ENCODE measurements at regions not wholly inside any gene's neighbourhood (a gene's known extent, or its start where the extent isn't known, plus 50 kb on each side); places are given as distances from the start of the nearest gene placed in this dataset.

DNA sequence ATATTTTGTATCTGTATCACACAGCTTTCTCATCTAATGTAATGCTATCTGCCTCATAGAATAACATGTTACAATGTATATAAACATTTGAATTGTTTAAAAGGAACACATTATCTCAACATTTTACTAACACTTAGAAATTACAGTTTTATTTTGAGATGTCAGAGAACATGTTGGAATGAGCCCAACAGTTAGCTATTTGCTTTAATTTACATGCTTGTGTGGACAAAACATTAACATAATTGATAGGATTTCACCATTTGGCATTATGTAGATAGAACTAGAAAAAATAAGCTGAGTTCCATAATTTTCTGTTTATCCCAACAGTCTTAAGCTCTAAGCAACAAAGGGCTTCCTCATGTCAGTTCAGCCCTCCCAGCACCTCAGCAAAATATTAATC lies 330.9 kb downstream of the LMBRD1 start:
- H2BK20ac ChIP-seq (ENCODE audit: low read length): no peak overlapping the region
- CTCF ChIA-PET (ENCODE audit: partially characterized antibody): interaction anchor here (1.4 kb wide), 1 partner anchor 15 kb away, joined by 3 read pairs; no protein-coding TSS in a partner anchor
- no peak overlapping the region for H3K18ac ChIP-seq (ENCODE audit: extremely low read depth, low read length)
- peaks cover 0 to 4% of the 10 kb centered on the region in 2 experiments; a peak in 1 of 4 replicates for H3K9me3 ChIP-seq (ENCODE audit: insufficient read depth in 2 of 2, low read depth in 1 of 2, low read length in 1 of 2)
- no peak overlapping the region for H2BK12ac ChIP-seq (ENCODE audit: low read depth, low read length)
- no peak overlapping the region for H2BK15ac ChIP-seq (ENCODE audit: low read length)
- H4K5ac ChIP-seq (ENCODE audit: insufficient read length, low read depth, low read length): no peak overlapping the region
- FAIRE-seq (no peak), DNase-seq (ENCODE audit: low read depth in 1 of 2, low spot score in 2 of 2) (no peak)
- H2BK5ac ChIP-seq (ENCODE audit: low read depth, low read length): no peak overlapping the region
- no peak overlapping the region for H3K4me2 ChIP-seq (ENCODE audit: insufficient read depth in 1 of 2, low read depth in 2 of 2, low read length in 2 of 2)
- H3K79me1 ChIP-seq (ENCODE audit: low read depth, low read length): no peaks in the 10 kb centered on the region
- no peak overlapping the region for H2BK120ac ChIP-seq (replicated peaks; ENCODE audit: low read depth, low read length)
- H3K79me2 ChIP-seq (ENCODE audit: control insufficient read depth in 1 of 2, insufficient read depth in 2 of 2, low read length in 2 of 2): no peaks in the 10 kb centered on the region
- no peak overlapping the region for H3K14ac ChIP-seq (ENCODE audit: insufficient read length)
- TF ChIP-seq RBBP5 (IDR thresholded peaks at IDR 0.05; ENCODE audit: borderline replicate concordance, low read depth, low read length) (no peak), JUN (IDR thresholded peaks at IDR 0.05; ENCODE audit: low read depth, low read length) (no peak), SP4 (IDR thresholded peaks at IDR 0.05; ENCODE audit: low read length) (no peak), CBX5 (IDR thresholded peaks at IDR 0.05; ENCODE audit: low read depth, low read length) (no peak), JUND (IDR thresholded peaks at IDR 0.05; ENCODE audit: low read length) (no peak), EZH2 (IDR thresholded peaks at IDR 0.05; ENCODE audit: low read depth, low read length, severe bottlenecking) (no peak), SP1 (IDR thresholded peaks at IDR 0.05; ENCODE audit: low read depth, low read length) (no peak), TAF7 (optimal IDR thresholded peaks at IDR 0.05; ENCODE audit: borderline replicate concordance, low read depth, low read length) (no peak)
- TF ChIP-seq, protein P1, sequence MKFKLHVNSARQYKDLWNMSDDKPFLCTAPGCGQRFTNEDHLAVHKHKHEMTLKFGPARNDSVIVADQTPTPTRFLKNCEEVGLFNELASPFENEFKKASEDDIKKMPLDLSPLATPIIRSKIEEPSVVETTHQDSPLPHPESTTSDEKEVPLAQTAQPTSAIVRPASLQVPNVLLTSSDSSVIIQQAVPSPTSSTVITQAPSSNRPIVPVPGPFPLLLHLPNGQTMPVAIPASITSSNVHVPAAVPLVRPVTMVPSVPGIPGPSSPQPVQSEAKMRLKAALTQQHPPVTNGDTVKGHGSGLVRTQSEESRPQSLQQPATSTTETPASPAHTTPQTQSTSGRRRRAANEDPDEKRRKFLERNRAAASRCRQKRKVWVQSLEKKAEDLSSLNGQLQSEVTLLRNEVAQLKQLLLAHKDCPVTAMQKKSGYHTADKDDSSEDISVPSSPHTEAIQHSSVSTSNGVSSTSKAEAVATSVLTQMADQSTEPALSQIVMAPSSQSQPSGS (IDR thresholded peaks at IDR 0.05; ENCODE audit: low read length): no peak
- no peaks in the 10 kb centered on the region; the same call in 1 of the 2 replicates for H3K23me2 ChIP-seq (ENCODE audit: low read depth, low read length)
- H3K27me3 ChIP-seq (replicated peaks in 1 of 4; ENCODE audit: control insufficient read depth in 3 of 4, extremely low read depth in 1 of 4, insufficient read depth in 3 of 4, low read length in 3 of 4): no peaks in the 10 kb centered on the region
- no peak overlapping the region for H3K23ac ChIP-seq (ENCODE audit: insufficient read length)
- no peak overlapping the region for H2AFZ ChIP-seq (ENCODE audit: low read length)
- POLR2A ChIA-PET (ENCODE audit: partially characterized antibody): no interaction called here
- H4K8ac ChIP-seq (ENCODE audit: extremely low read depth, insufficient read depth, low read length): no peak overlapping the region
- no peak overlapping the region for H3K9ac ChIP-seq (replicated peaks in 1 of 4; ENCODE audit: extremely low read depth in 1 of 4, low read depth in 3 of 4, low read length in 3 of 4)
- no peaks in the 10 kb centered on the region for H4K20me1 ChIP-seq (replicated peaks in 1 of 2; ENCODE audit: control insufficient read depth in 1 of 2, insufficient read depth in 2 of 2, low read length in 2 of 2)
- H3K56ac ChIP-seq (replicated peaks; ENCODE audit: insufficient read length, low read depth, low read length): no peak overlapping the region
- H3K36me3 ChIP-seq (ENCODE audit: control insufficient read depth in 2 of 4, insufficient read depth in 4 of 4, low read length in 3 of 4): no peaks in the 10 kb centered on the region
- H3K4me1 ChIP-seq (replicated peaks in 1 of 4; ENCODE audit: control insufficient read depth in 3 of 4, insufficient read depth in 4 of 4, low read length in 3 of 4): no peaks in the 10 kb centered on the region
- no peak overlapping the region for H2AK5ac ChIP-seq (ENCODE audit: low read depth, low read length)
- no peak overlapping the region for H3K4ac ChIP-seq (replicated peaks; ENCODE audit: insufficient read length, low read depth, low read length)
- no peak overlapping the region for H3K4me3 ChIP-seq (ENCODE audit: extremely low read depth in 1 of 4, insufficient read depth in 2 of 4, low read depth in 3 of 4, low read length in 4 of 4)
- no peak overlapping the region for H4K91ac ChIP-seq (replicated peaks; ENCODE audit: insufficient read length, low read length)
- no peak overlapping the region for H3K27ac ChIP-seq (ENCODE audit: low read depth, low read length)
